HG02973 (cell line): ENCODE measurements at regions not wholly inside any gene's neighbourhood (a gene's known extent, or its start where the extent isn't known, plus 50 kb on each side); places are given as distances from the start of the nearest gene placed in this dataset.
"Not testable (repeated sequence)": the region's sequence is repeated elsewhere in the genome, so short reads cannot be mapped to it uniquely, and the experiment has no call there.

Experiments used
- ATAC-seq: cut with Tn5 transposase; IDR thresholded peaks from one replicate; pipeline ENCODE4 v1.9.1; 2021; ENCODE audit warnings: moderate library complexity; ENCODE audit not compliant: unreplicated experiment

GRCh38 chr13:76632401-76633044 is 253.7 kb downstream of the KCTD12 start:
- no peak for ATAC-seq

GRCh38 chr13:76630629-76631230 is 255.5 kb downstream of the KCTD12 start:
- ATAC-seq = no peak

- no peak for ATAC-seq
These were observed 263.7 kb downstream of the KCTD12 start for GRCh38 chr13:76622315-76623040.

- ATAC-seq = no peak
These were observed 264.5 kb downstream of the KCTD12 start for GRCh38 chr13:76621705-76622104.

- no peak for ATAC-seq
These were observed 266.2 kb downstream of the KCTD12 start for GRCh38 chr13:76620036-76620435.

- ATAC-seq = no peak
These were observed 266.6 kb downstream of the KCTD12 start for GRCh38 chr13:76619631-76620030.

GRCh38 chr13:76610819-76611415 is 275.3 kb downstream of the KCTD12 start:
- ATAC-seq = no peak

GRCh38 chr13:76609643-76610042 is 276.6 kb downstream of the KCTD12 start:
- no peak for ATAC-seq

GRCh38 chr13:76607866-76608265 is 278.3 kb downstream of the KCTD12 start:
- ATAC-seq = no peak

- ATAC-seq = no peak
These were observed 286.1 kb downstream of the KCTD12 start for GRCh38 chr13:76600081-76600480.

- ATAC-seq = no peak
These were observed 288.3 kb downstream of the KCTD12 start for GRCh38 chr13:76597868-76598267.

GRCh38 chr13:76596216-76596615 is 290.0 kb downstream of the KCTD12 start:
- no peak for ATAC-seq

- ATAC-seq = no peak
These were observed 291.8 kb downstream of the KCTD12 start for GRCh38 chr13:76594435-76594834.

- ATAC-seq = no peak
These were observed 299.4 kb downstream of the KCTD12 start for GRCh38 chr13:76586842-76587241.

GRCh38 chr13:76579701-76580100 is 306.5 kb downstream of the KCTD12 start:
- no peak for ATAC-seq

GRCh38 chr13:76575634-76576033 is 310.6 kb downstream of the KCTD12 start:
- ATAC-seq = not testable (repeated sequence)

- ATAC-seq = no peak
These were observed 315.7 kb downstream of the KCTD12 start for GRCh38 chr13:76570510-76570971.

GRCh38 chr13:76556627-76557026 is 329.6 kb downstream of the KCTD12 start:
- no peak for ATAC-seq

- no peak for ATAC-seq
These were observed 333.4 kb downstream of the KCTD12 start for GRCh38 chr13:76552807-76553206.

- ATAC-seq = no peak
These were observed 334.0 kb downstream of the KCTD12 start for GRCh38 chr13:76552041-76552772.

- no peak for ATAC-seq
These were observed 344.0 kb downstream of the KCTD12 start for GRCh38 chr13:76542176-76542575.
